HepG2 (cell line): ENCODE measurements at regions not wholly inside any gene's neighbourhood (a gene's known extent, or its start where the extent isn't known, plus 50 kb on each side); places are given as distances from the start of the nearest gene placed in this dataset.

Source experiments
- ATAC-seq: fragments of 200-7000 bp; cut with Tn5 transposase; 3 replicates; pipeline ENCODE4 v1.9.1; 2020; ENCODE audit warnings: mild to moderate bottlenecking, moderate library complexity
- BruUV-seq: library from RNA; stranded (reverse); fragments of 400-500 nt; replicated peaks from 2 replicates; lab custom pipeline; 2021; lab: Mats Ljungman, UMichigan
- CTCF ChIA-PET: fragments of 300-600 bp; formaldehyde crosslinking; extraction: SDS; loops from one replicate; lab custom pipeline; 2021; ENCODE audit warnings: low total read pairs, inconsistent platforms, low intra/inter-chr PET ratio; lab: Yijun Ruan, JAX
- POLR2A ChIA-PET: fragments of 350-600 bp; sonication (Branson Sonifier 250); formaldehyde crosslinking; loops from one replicate; lab custom pipeline; 2020; ENCODE audit warnings: antibody characterized with exemption, inconsistent platforms; lab: Yijun Ruan, JAX
- DNase-seq: peaks from one replicate; pipeline ENCODE4 v3.0.0-alpha.2; 2015; ENCODE audit warnings: low spot score
- FAIRE-seq: peaks from 3 replicates; lab custom pipeline; 2011; peaks lifted over from hg19 to GRCh38; lab: Jason Lieb, UNC
- H2AFZ ChIP-seq: one replicate; pipeline ENCODE4 v1.6.1; 2011; ENCODE audit warnings: low read length, inconsistent platforms
- H3K27ac ChIP-seq: fragments of 300-600 bp; 3 replicates; pipeline ENCODE4 v1.8.0; 2011; ENCODE audit warnings: mixed run types, mild to moderate bottlenecking, mixed read lengths, low read length, inconsistent platforms; ENCODE audit not compliant: insufficient read depth; ENCODE audit errors: extremely low read length
- H3K27me3 ChIP-seq, 2 experiments: fragments of 200-600 bp in 1 of 2; 2 replicates in 1 of 2; 3 replicates in 1 of 2; pipeline versions ENCODE4 v1.6.0 to v1.8.0; 2011; ENCODE audit warnings: low read length in 2 of 2, mild to moderate bottlenecking in 2 of 2, moderate library complexity in 2 of 2, inconsistent platforms in 1 of 2; ENCODE audit not compliant: insufficient read depth in 2 of 2, control insufficient read depth in 1 of 2
- H3K36me3 ChIP-seq, 2 experiments: fragments of 200-600 bp in 1 of 2; replicated peaks in 1 of 2; 2 replicates in 1 of 2; 3 replicates in 1 of 2; pipeline versions ENCODE4 v1.5.1 to v1.8.0; 2011; ENCODE audit warnings: low read length in 2 of 2, inconsistent platforms in 1 of 2; ENCODE audit not compliant: insufficient read depth in 2 of 2, control insufficient read depth in 1 of 2
- H3K4me1 ChIP-seq: 2 replicates; pipeline ENCODE4 v1.5.1; 2012; ENCODE audit warnings: low read length, inconsistent platforms; ENCODE audit not compliant: insufficient read depth
- H3K4me2 ChIP-seq: 2 replicates; pipeline ENCODE4 v1.6.0; 2011; ENCODE audit warnings: low read depth, low read length, inconsistent platforms
- H3K4me3 ChIP-seq, 3 experiments: fragments of 200-600 bp in 1 of 3; sonication (generic), shearing (Covaris generic) in 1 of 3; replicated peaks in 1 of 3; 2 replicates each; pipeline ENCODE4 v1.5.1; 2011 to 2016; ENCODE audit warnings: low read length in 3 of 3, inconsistent platforms in 2 of 3, low read depth in 2 of 3, mild to moderate bottlenecking in 2 of 3, control low read depth in 1 of 3, mixed read lengths in 1 of 3; ENCODE audit not compliant: insufficient read depth in 1 of 3
- H3K79me2 ChIP-seq: one replicate; pipeline ENCODE4 v1.6.1; 2011; ENCODE audit warnings: low read length, inconsistent platforms; ENCODE audit not compliant: insufficient read depth
- H3K9ac ChIP-seq: 2 replicates; pipeline ENCODE4 v1.6.0; 2011; ENCODE audit warnings: mild to moderate bottlenecking, low read depth, low read length, inconsistent platforms; ENCODE audit not compliant: insufficient read depth
- H3K9me3 ChIP-seq: 2 replicates; pipeline ENCODE4 v1.5.1; 2012; ENCODE audit warnings: mild to moderate bottlenecking, low read length
- H4K20me1 ChIP-seq: 2 replicates; pipeline ENCODE4 v1.6.0; 2011; ENCODE audit warnings: inconsistent platforms, mild to moderate bottlenecking, low read length, moderate library complexity; ENCODE audit not compliant: insufficient read depth
- AKAP8 ChIP-seq: sonication (generic); formaldehyde crosslinking; IDR thresholded peaks from 2 replicates; pipeline ENCODE4 v1.5.1; 2020; ENCODE audit warnings: mild to moderate bottlenecking, missing genetic modification reagents
- BHLHE40 ChIP-seq: IDR thresholded peaks from 2 replicates; pipeline ENCODE4 v1.6.1; 2011; ENCODE audit warnings: low read length, improper control_type of control experiment
- ELK4 ChIP-seq: sonication (generic); formaldehyde crosslinking; IDR thresholded peaks from 2 replicates; pipeline ENCODE4 v1.9.0; 2021; ENCODE audit warnings: missing genetic modification reagents, borderline replicate concordance
- HBP1 ChIP-seq: IDR thresholded peaks from 2 replicates; pipeline ENCODE4 v1.6.1; 2016; ENCODE audit warnings: low read depth, control low read depth
- HCFC1 ChIP-seq: fragments of 150-350 bp; IDR thresholded peaks from 2 replicates; pipeline ENCODE4 v1.6.1; 2014; ENCODE audit warnings: low read depth, low read length
- HNRNPL ChIP-seq: fragments of 200-400 bp; formaldehyde crosslinking; IDR thresholded peaks from 2 replicates; pipeline ENCODE4 v1.6.1; 2017; ENCODE audit warnings: mild to moderate bottlenecking, low read depth, low read length
- KMT2A ChIP-seq: sonication (generic); formaldehyde crosslinking; IDR thresholded peaks from 2 replicates; pipeline ENCODE4 v1.4.0; 2020; ENCODE audit warnings: missing genetic modification reagents
- NPAS2 ChIP-seq: sonication (generic); formaldehyde crosslinking; IDR thresholded peaks from 2 replicates; pipeline ENCODE4 v1.8.0; 2022; ENCODE audit warnings: mild to moderate bottlenecking, missing genetic modification reagents, borderline replicate concordance
- RFX1 ChIP-seq: fragments of 450-650 bp; IDR thresholded peaks from 2 replicates; pipeline ENCODE4 v1.6.1; 2017
- SALL1 ChIP-seq: sonication (generic); formaldehyde crosslinking; IDR thresholded peaks from 2 replicates; pipeline ENCODE4 v1.8.0; 2022; ENCODE audit warnings: mild to moderate bottlenecking, missing genetic modification reagents
- SMAD9 ChIP-seq: sonication (generic); formaldehyde crosslinking; IDR thresholded peaks from 2 replicates; pipeline ENCODE4 v1.5.1; 2020; ENCODE audit warnings: mild to moderate bottlenecking, missing genetic modification reagents
- SP2 ChIP-seq: sonication (generic); formaldehyde crosslinking; IDR thresholded peaks from 2 replicates; pipeline ENCODE4 v1.5.1; 2020; ENCODE audit warnings: mild to moderate bottlenecking, missing genetic modification reagents
- ZFP62 ChIP-seq: sonication (generic); formaldehyde crosslinking; IDR thresholded peaks from 2 replicates; pipeline ENCODE4 v1.4.0; 2020; ENCODE audit warnings: missing genetic modification reagents
- ZNF205 ChIP-seq: IDR thresholded peaks from 2 replicates; pipeline ENCODE4 v1.6.1; 2018; ENCODE audit warnings: missing biosample characterization, missing genetic modification reagents
- ZNF275 ChIP-seq: sonication (generic); formaldehyde crosslinking; IDR thresholded peaks from 2 replicates; pipeline ENCODE4 v1.8.0; 2022; ENCODE audit warnings: missing genetic modification reagents, mild to moderate bottlenecking, inconsistent platforms, borderline replicate concordance
- ZNF501 ChIP-seq: sonication (generic); formaldehyde crosslinking; IDR thresholded peaks from 2 replicates; pipeline ENCODE4 v1.5.1; 2020; ENCODE audit warnings: mild to moderate bottlenecking, moderate library complexity, missing genetic modification reagents
- ZNF589 ChIP-seq: sonication (generic); formaldehyde crosslinking; conservative IDR thresholded peaks from 2 replicates; pipeline ENCODE4 v1.8.0; 2022; ENCODE audit warnings: mild to moderate bottlenecking, moderate library complexity, missing genetic modification reagents
- ZNF615 ChIP-seq: sonication (generic); formaldehyde crosslinking; IDR thresholded peaks from 2 replicates; pipeline ENCODE4 v1.5.0; 2020; ENCODE audit warnings: mild to moderate bottlenecking, missing genetic modification reagents, borderline replicate concordance
- ZNF777 ChIP-seq: sonication (generic); formaldehyde crosslinking; IDR thresholded peaks from 2 replicates; pipeline ENCODE4 v1.4.0; 2020; ENCODE audit warnings: missing genetic modification reagents
- ZNF83 ChIP-seq: sonication (generic); formaldehyde crosslinking; IDR thresholded peaks from 2 replicates; pipeline ENCODE4 v1.4.0; 2020; ENCODE audit warnings: missing genetic modification reagents, mild to moderate bottlenecking, borderline replicate concordance
- in situ Hi-C: cut with HindIII; loops from 2 replicates; pipeline ENCODE4 v1.10.0; 2017; ENCODE audit warnings: low pct_unique_long_range_greater_than_20kb; ENCODE audit not compliant: extremely low pct_ligation_motif_present
- intact Hi-C: fragments of 100-400 bp; cut with micrococcal nuclease; formaldehyde crosslinking; loops from one replicate; pipeline ENCODE4 v1.10.0; 2022; ENCODE audit not compliant: unreplicated experiment

- no peak for TF ChIP-seq HBP1
- TF ChIP-seq SALL1 (CRISPR knock-in tag) = no peak
- TF ChIP-seq NPAS2 (CRISPR knock-in tag) = no peak
- no peak for TF ChIP-seq ZNF589
- no peak for TF ChIP-seq ZFP62 (CRISPR knock-in tag)
- no peak for TF ChIP-seq HCFC1
- no peak for TF ChIP-seq ZNF615 (CRISPR knock-in tag)
- TF ChIP-seq SMAD9 (CRISPR knock-in tag) = no peak
- no peak for TF ChIP-seq BHLHE40
Observed at GRCh38 chr13:50099473-50099872, 84.2 kb downstream of the KCNRG start (continued).

GRCh38 chr13:50101590-50101989 is 86.3 kb downstream of the KCNRG start:
- no peak for ATAC-seq
- Histone ChIP-seq H3K9ac (no peak overlapping the region), H3K4me3 (no peak overlapping the region), H3K9me3 (peaks cover 14% of the 10 kb centered on the region), H3K27ac (no peak overlapping the region), H3K36me3 (peaks cover 1 to 5% of the 10 kb centered on the region in 2 experiments; a peak in 3 of 5 replicates), H3K27me3 (no peaks in the 10 kb centered on the region), H3K4me1 (no peaks in the 10 kb centered on the region), H2AFZ (no peak overlapping the region), H3K79me2 (peaks cover 48% of the 10 kb centered on the region), H3K4me2 (no peak overlapping the region), H4K20me1 (0 out of 2 replicates have a peak, but pooled peaks cover 3% of the 10 kb centered on the region)
- no TSS peak for BruUV-seq
- FAIRE-seq = no peak
- in situ Hi-C loops (no loop called here), intact Hi-C loops (no loop called here)
- ChIA-PET CTCF (no interaction called here), POLR2A (no interaction called here)
- TF ChIP-seq AKAP8 (CRISPR knock-in tag) (no peak), ZNF83 (no peak), HNRNPL (no peak), ZNF501 (no peak), ZNF275 (CRISPR knock-in tag) (no peak), ELK4 (CRISPR knock-in tag) (no peak), ZNF205 (CRISPR knock-in tag) (no peak), SP2 (CRISPR knock-in tag) (no peak), KMT2A (CRISPR knock-in tag) (no peak), RFX1 (no peak), ZNF777 (no peak)
- no peak for DNase-seq
